IMR-90 (cell line): ENCODE measurements at regions not wholly inside any gene's neighbourhood (a gene's known extent, or its start where the extent isn't known, plus 50 kb on each side); places are given as distances from the start of the nearest gene placed in this dataset.

Source experiments
- ATAC-seq: fragments of 200-7000 bp; cut with Tn5 transposase; 2 replicates; pipeline ENCODE4 v1.9.1; 2020; ENCODE audit warnings: low read depth, mild to moderate bottlenecking, moderate library complexity
- BruUV-seq: library from RNA; stranded (reverse); fragments of 400-500 nt; replicated peaks from 2 replicates; lab custom pipeline; 2021; lab: Mats Ljungman, UMichigan
- CTCF ChIA-PET: fragments of 300-600 bp; formaldehyde crosslinking; extraction: SDS; loops from one replicate; lab custom pipeline; 2021; ENCODE audit warnings: antibody characterized with exemption; lab: Yijun Ruan, JAX
- POLR2A ChIA-PET: fragments of 300-600 bp; sonication (Branson Sonifier 250); formaldehyde crosslinking; loops from one replicate; lab custom pipeline; 2022; ENCODE audit warnings: antibody characterized with exemption; ENCODE audit not compliant: unreplicated experiment; lab: Charles Lee
- DNase-seq: peaks from one replicate; pipeline ENCODE4 v3.0.0; 2013
- H2AFZ ChIP-seq: replicated peaks from 2 replicates; pipeline ENCODE3; 2013; ENCODE audit warnings: low read length, mild to moderate bottlenecking; ENCODE audit not compliant: poor library complexity
- H2AK5ac ChIP-seq: 2 replicates; pipeline ENCODE4 v1.6.1; 2013; ENCODE audit warnings: low read depth, low read length, inconsistent platforms
- H2AK9ac ChIP-seq: replicated peaks from 2 replicates; pipeline ENCODE3; 2013; ENCODE audit warnings: mild to moderate bottlenecking, low read depth, low read length, moderate library complexity; ENCODE audit not compliant: poor library complexity
- H2BK120ac ChIP-seq: 2 replicates; pipeline ENCODE4 v1.6.1; 2013; ENCODE audit warnings: low read depth, low read length, inconsistent platforms
- H2BK15ac ChIP-seq: 3 replicates; pipeline ENCODE4 v1.6.1; 2013; ENCODE audit warnings: low read depth, low read length, inconsistent platforms
- H2BK20ac ChIP-seq: 2 replicates; pipeline ENCODE4 v1.6.1; 2013; ENCODE audit warnings: low read depth, mild to moderate bottlenecking, inconsistent platforms, low read length, moderate library complexity
- H2BK5ac ChIP-seq: 2 replicates; pipeline ENCODE4 v1.6.1; 2013; ENCODE audit warnings: mild to moderate bottlenecking, low read depth, low read length, inconsistent platforms; ENCODE audit not compliant: poor library complexity, severe bottlenecking
- H3K14ac ChIP-seq: replicated peaks from 2 replicates; pipeline ENCODE4 v1.6.1; 2013; ENCODE audit warnings: low read depth, low read length, inconsistent platforms
- H3K18ac ChIP-seq: 2 replicates; pipeline ENCODE4 v1.6.1; 2013; ENCODE audit warnings: low read depth, low read length, control low read depth
- H3K23ac ChIP-seq: 2 replicates; pipeline ENCODE4 v1.6.1; 2013; ENCODE audit warnings: low read depth, low read length, inconsistent platforms
- H3K27ac ChIP-seq: 2 replicates; pipeline ENCODE4 v1.5.1; 2013; ENCODE audit warnings: mild to moderate bottlenecking, control low read depth, low read length; ENCODE audit not compliant: insufficient read depth
- H3K27me3 ChIP-seq: 2 replicates; pipeline ENCODE4 v1.6.1; 2013; ENCODE audit warnings: low read length; ENCODE audit not compliant: control insufficient read depth, insufficient read depth
- H3K36me3 ChIP-seq: 2 replicates; pipeline ENCODE4 v1.6.1; 2013; ENCODE audit warnings: low read length, mixed read lengths; ENCODE audit not compliant: control insufficient read depth, insufficient read depth
- H3K4ac ChIP-seq: 2 replicates; pipeline ENCODE4 v1.6.1; 2013; ENCODE audit warnings: low read depth, low read length, inconsistent platforms
- H3K4me1 ChIP-seq: 2 replicates; pipeline ENCODE4 v1.6.1; 2013; ENCODE audit warnings: low read length, mixed read lengths; ENCODE audit not compliant: control insufficient read depth, insufficient read depth
- H3K4me2 ChIP-seq: 2 replicates; pipeline ENCODE4 v1.6.1; 2013; ENCODE audit warnings: low read depth, mild to moderate bottlenecking, control low read depth, low read length, moderate library complexity
- H3K4me3 ChIP-seq: 2 replicates; pipeline ENCODE4 v1.5.1; 2013; ENCODE audit warnings: low read depth, mild to moderate bottlenecking, control low read depth, low read length, moderate library complexity; ENCODE audit not compliant: insufficient read depth
- H3K56ac ChIP-seq: 2 replicates; pipeline ENCODE4 v1.6.1; 2013; ENCODE audit warnings: low read length, inconsistent platforms; ENCODE audit not compliant: insufficient read depth; ENCODE audit errors: extremely low read depth
- H3K79me1 ChIP-seq, 2 experiments: 2 replicates each; pipeline ENCODE4 v1.6.1; 2013; ENCODE audit warnings: low read length in 2 of 2, inconsistent platforms in 1 of 2, low read depth in 1 of 2
- H3K9ac ChIP-seq: 2 replicates; pipeline ENCODE4 v1.6.1; 2013; ENCODE audit warnings: low read depth, low read length, control low read depth
- H3K9me1 ChIP-seq: 2 replicates; pipeline ENCODE4 v1.6.1; 2013; ENCODE audit warnings: low read length, inconsistent platforms; ENCODE audit not compliant: insufficient read depth
- H3K9me3 ChIP-seq: 2 replicates; pipeline ENCODE4 v1.6.1; 2013; ENCODE audit warnings: low read length; ENCODE audit not compliant: control insufficient read depth, insufficient read depth
- H4K20me1 ChIP-seq: 2 replicates; pipeline ENCODE4 v1.6.1; 2013; ENCODE audit warnings: low read length, inconsistent platforms; ENCODE audit not compliant: insufficient read depth
- H4K5ac ChIP-seq: 2 replicates; pipeline ENCODE4 v1.6.1; 2013; ENCODE audit warnings: mild to moderate bottlenecking, low read depth, low read length, control low read depth
- H4K8ac ChIP-seq, 2 experiments: 2 replicates each; pipeline ENCODE4 v1.6.1; 2013; ENCODE audit warnings: low read depth in 2 of 2, low read length in 2 of 2, control low read depth in 1 of 2, inconsistent platforms in 1 of 2
- H4K91ac ChIP-seq: 2 replicates; pipeline ENCODE4 v1.6.1; 2013; ENCODE audit warnings: low read depth, low read length, inconsistent platforms; ENCODE audit not compliant: insufficient read depth
- BHLHE40 ChIP-seq: fragments of 150-350 bp; IDR thresholded peaks from 2 replicates; pipeline ENCODE4 v1.6.1; 2016; ENCODE audit warnings: mild to moderate bottlenecking, low read depth, low read length
- CTCF ChIP-seq: conservative IDR thresholded peaks from 2 replicates; pipeline ENCODE4 v1.5.1; 2012; ENCODE audit warnings: mild to moderate bottlenecking, low read depth, low read length, improper control_type of control experiment
- FOS ChIP-seq: fragments of 150-350 bp; IDR thresholded peaks from 2 replicates; pipeline ENCODE4 v1.6.1; 2016; ENCODE audit warnings: low read depth, low read length
- MAZ ChIP-seq: IDR thresholded peaks from 2 replicates; pipeline ENCODE4 v1.6.1; 2012; ENCODE audit warnings: low read depth, mild to moderate bottlenecking, low read length, improper control_type of control experiment, moderate library complexity, borderline replicate concordance
- NFE2L2 ChIP-seq: fragments of 150-350 bp; IDR thresholded peaks from 2 replicates; pipeline ENCODE4 v1.6.1; 2016; ENCODE audit warnings: low read depth, mild to moderate bottlenecking, low read length
- POLR2A ChIP-seq: IDR thresholded peaks from 2 replicates; pipeline ENCODE4 v1.6.1; 2012; ENCODE audit warnings: mild to moderate bottlenecking, low read depth, low read length
- RCOR1 ChIP-seq: IDR thresholded peaks from 2 replicates; pipeline ENCODE4 v1.6.1; 2012; ENCODE audit warnings: mild to moderate bottlenecking, low read length, improper control_type of control experiment; ENCODE audit not compliant: insufficient replicate concordance
- SMC3 ChIP-seq: fragments of 150-350 bp; IDR thresholded peaks from 2 replicates; pipeline ENCODE4 v1.6.1; 2016; ENCODE audit warnings: low read depth, mild to moderate bottlenecking, antibody characterized with exemption, low read length, moderate library complexity
- USF2 ChIP-seq: fragments of 150-350 bp; IDR thresholded peaks from 2 replicates; pipeline ENCODE4 v1.6.1; 2017; ENCODE audit warnings: mild to moderate bottlenecking, antibody characterized with exemption, low read length, low read depth
- WGBS, 2 experiments: methylation state at CpG; one replicate each; pipeline versions ENCODE4 v1.1.5 to v1.1.7; 2013; ENCODE audit warnings: missing lambda C conversion rate in 2 of 2; ENCODE audit not compliant: insufficient read length in 1 of 2; ENCODE audit errors: extremely low coverage in 2 of 2; 5-methylcytosine and 5-hydroxymethylcytosine counted together
- dilution Hi-C: fragments of 300-500 bp; cut with HindIII; formaldehyde crosslinking; loops from one replicate; pipeline ENCODE4 v1.14.3; 2018; ENCODE audit warnings: low sequenced_read_pairs; ENCODE audit not compliant: unreplicated experiment
- in situ Hi-C: fragments of 300-500 bp; cut with MboI; formaldehyde crosslinking; loops from 3 replicates; pipeline ENCODE4 v1.14.3; 2019; ENCODE audit warnings: low sequenced_read_pairs, inconsistent platforms, mixed read lengths
- intact Hi-C: fragments of 100-400 bp; cut with micrococcal nuclease; formaldehyde crosslinking; loops from 2 replicates; pipeline ENCODE4 v1.10.0; 2022

- CTCF ChIA-PET = interaction anchor here (0.9 kb wide), 1 partner anchor 12 kb away, joined by 3 read pairs; no protein-coding TSS in a partner anchor
- in situ Hi-C loops = no loop called here
Measured at GRCh38 chr5:153159616-153160015, 330.9 kb upstream of the GRIA1 start.

More at GRCh38 chr5:153159616-153160015, 330.9 kb upstream of the GRIA1 start:
- Histone ChIP-seq H3K9me3 (peaks cover 6% of the 10 kb centered on the region), H3K27ac (no peak overlapping the region), H3K79me1 (no peaks in the 10 kb centered on the region), H3K14ac (no peak overlapping the region), H3K9me1 (no peaks in the 10 kb centered on the region), H3K4me1 (no peaks in the 10 kb centered on the region), H2AK5ac (no peak overlapping the region), H2AK9ac (no peak overlapping the region), H4K5ac (no peak overlapping the region), H3K9ac (no peak overlapping the region), H4K8ac (no peak overlapping the region), H2AFZ (no peak overlapping the region), H2BK20ac (no peak overlapping the region), H3K4me3 (no peak overlapping the region), H4K20me1 (no peaks in the 10 kb centered on the region), H3K4me2 (no peak overlapping the region), H3K4ac (no peak overlapping the region), H2BK120ac (no peak overlapping the region), H3K18ac (no peak overlapping the region), H4K91ac (no peak overlapping the region), H3K23ac (no peak overlapping the region), H3K27me3 (no peaks in the 10 kb centered on the region), H2BK15ac (no peak overlapping the region), H3K56ac (no peak overlapping the region), H2BK5ac (no peak overlapping the region), H3K36me3 (no peaks in the 10 kb centered on the region)
- dilution Hi-C loops (no loop called here), intact Hi-C loops (no loop called here)
- POLR2A ChIA-PET = no interaction called here
- TF ChIP-seq CTCF (no peak), NFE2L2 (no peak), BHLHE40 (no peak), MAZ (no peak), RCOR1 (no peak), USF2 (no peak), FOS (no peak), SMC3 (no peak), POLR2A (no peak)
- DNase-seq = no peak
- no peak for ATAC-seq
- no TSS peak for BruUV-seq
- no CpG with 5 or more reads among the region's 3 CpGs for whole genome bisulfite sequencing, 2 experiments
